ENCODE measurements at regions not wholly inside any gene's neighbourhood (a gene's known extent, or its start where the extent isn't known, plus 50 kb on each side); places are given as distances from the start of the nearest gene placed in this dataset.

DNA sequence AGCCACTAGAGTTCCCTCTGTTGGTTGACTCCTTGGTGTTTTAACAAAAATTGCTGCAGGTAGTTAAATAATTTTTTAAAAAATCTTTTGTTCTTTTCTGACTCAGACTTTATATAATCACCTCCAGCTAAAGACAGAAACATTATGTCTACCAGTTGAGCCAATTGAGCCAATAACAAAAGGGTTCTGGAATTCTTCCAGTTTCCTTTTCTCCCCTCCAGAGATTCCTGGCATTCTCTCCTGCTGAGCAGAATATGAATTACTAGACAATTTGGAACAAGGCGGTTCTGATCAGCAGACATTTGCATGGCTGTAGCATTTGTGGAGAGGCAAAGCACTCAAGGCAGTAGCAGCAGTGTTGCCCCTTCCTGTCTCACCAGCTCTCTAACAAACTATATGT lies 144.0 kb upstream of the SLC35B3 start:
- no peak for TF ChIP-seq TCF12 (IDR thresholded peaks at IDR 0.05; ENCODE audit: low read depth)
- no peak for TF ChIP-seq NFIC (IDR thresholded peaks at IDR 0.05)
- no peak for TF ChIP-seq CEBPB (IDR thresholded peaks at IDR 0.05)
- TF ChIP-seq FOXM1 (IDR thresholded peaks at IDR 0.05; ENCODE audit: borderline replicate concordance, low read depth) = no peak
- no peak for TF ChIP-seq USF1 (IDR thresholded peaks at IDR 0.05)
- TF ChIP-seq RAD21 (IDR thresholded peaks at IDR 0.05; ENCODE audit: low read depth) = no peak
- no peak for TF ChIP-seq EP300 (IDR thresholded peaks at IDR 0.05; ENCODE audit: borderline replicate concordance)
- TF ChIP-seq TEAD4 (IDR thresholded peaks at IDR 0.05) = no peak
- no peak for TF ChIP-seq REST (IDR thresholded peaks at IDR 0.05; ENCODE audit: low read depth)

Data from Ishikawa (cell line).